Stimulated activated CD4-positive, alpha-beta T cell treated with anti-CD3 and anti-CD28 coated beads, Interleukin-4, amount 100 ng/mL, for 48 hours (primary cell): ENCODE measurements at regions not wholly inside any gene's neighbourhood (a gene's known extent, or its start where the extent isn't known, plus 50 kb on each side); places are given as distances from the start of the nearest gene placed in this dataset.

ENCODE experiments used
- DNase-seq, 2 donors: peaks; one replicate each; pipeline ENCODE4 v3.0.0-alpha.2; 2020; ENCODE audit warnings: low read depth in 2 of 2

DNA sequence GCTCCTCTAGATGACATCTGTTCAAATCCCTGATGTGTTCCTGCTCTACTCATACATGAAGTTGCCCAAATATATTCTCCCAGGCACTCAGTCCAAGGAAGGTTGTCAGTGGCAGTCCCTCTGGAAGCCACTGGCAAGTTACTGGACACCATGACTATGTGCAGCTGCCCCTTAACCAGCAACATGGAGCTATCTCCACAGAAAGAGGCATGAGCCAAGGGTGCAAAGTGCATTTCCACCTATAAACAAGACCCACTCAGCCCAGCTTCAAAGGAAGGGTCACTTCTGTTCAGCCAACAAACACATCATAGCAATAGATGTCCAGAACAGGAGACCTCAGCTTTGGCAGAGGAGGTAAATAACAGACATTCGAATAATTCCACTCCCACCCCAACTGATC lies 217.6 kb upstream of the PMEPA1 start:
- no peak for DNase-seq

GRCh38 chr20:57922706-57923105 lies 212.9 kb upstream of the PMEPA1 start:
- DNase-seq: no peak

GRCh38 chr20:57922083-57922482 lies 212.3 kb upstream of the PMEPA1 start:
- no peak for DNase-seq

DNA sequence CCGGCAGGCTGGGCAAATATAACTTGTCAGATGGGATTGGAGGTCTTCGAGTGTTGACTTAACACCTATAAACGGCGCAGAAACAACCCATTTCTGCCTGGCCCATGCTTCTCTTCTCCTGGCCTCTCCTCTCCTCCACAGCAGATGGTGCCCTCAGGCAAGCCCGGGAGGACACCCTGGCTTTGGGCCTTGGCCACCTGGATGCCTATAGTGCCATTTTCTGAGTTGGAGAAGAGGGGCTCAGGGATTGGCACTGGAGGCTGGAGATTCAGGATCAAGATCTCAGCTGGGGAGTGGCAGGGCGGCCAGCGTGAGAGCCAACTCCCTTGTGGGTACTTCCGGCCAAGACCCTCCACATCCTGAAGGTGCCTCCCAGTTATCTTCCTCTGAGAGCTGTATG lies 211.9 kb upstream of the PMEPA1 start:
- no peak for DNase-seq

- DNase-seq: no peak
Measured at GRCh38 chr20:57920971-57921370, 211.2 kb upstream of the PMEPA1 start.

DNA sequence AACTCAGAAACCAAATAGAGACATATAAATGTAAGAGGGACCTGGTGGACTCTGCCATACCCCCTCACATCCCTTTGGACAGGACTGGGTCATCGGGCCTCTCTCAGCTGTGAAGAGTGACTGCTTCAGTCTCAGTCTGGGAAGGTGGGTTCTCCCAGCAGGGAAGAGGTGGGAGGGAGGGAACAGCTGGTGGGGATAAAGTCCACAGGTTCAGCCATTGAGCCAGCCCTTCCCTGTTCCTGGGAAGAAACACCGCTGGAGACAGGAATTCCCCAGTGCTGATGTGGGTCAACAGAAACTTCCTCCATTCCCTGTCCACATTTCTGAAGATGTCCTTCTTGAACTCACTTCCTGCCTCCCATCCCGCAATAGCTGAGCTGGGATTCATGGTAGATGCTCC lies 209.2 kb upstream of the PMEPA1 start:
- no peak for DNase-seq

DNA sequence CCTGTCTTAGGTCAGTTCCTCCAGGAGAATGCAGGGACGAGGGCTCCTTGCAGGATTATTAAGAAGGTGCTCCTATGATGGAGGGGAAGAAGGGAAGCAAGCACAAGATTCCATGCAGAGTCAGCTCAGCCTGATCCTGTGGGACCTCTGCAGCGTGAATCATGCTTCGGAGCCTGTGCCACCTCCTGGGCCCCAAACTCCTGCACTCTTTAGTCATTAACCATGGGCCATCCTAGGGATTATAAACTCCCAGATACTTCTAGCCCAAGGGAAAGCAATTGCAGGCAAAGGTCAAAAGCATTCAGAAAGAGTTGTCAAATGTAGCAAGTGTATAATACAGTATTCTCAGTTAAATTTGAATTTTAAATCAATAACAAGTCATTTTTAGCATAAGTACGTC lies 208.7 kb upstream of the PMEPA1 start:
- DNase-seq: no peak

DNA sequence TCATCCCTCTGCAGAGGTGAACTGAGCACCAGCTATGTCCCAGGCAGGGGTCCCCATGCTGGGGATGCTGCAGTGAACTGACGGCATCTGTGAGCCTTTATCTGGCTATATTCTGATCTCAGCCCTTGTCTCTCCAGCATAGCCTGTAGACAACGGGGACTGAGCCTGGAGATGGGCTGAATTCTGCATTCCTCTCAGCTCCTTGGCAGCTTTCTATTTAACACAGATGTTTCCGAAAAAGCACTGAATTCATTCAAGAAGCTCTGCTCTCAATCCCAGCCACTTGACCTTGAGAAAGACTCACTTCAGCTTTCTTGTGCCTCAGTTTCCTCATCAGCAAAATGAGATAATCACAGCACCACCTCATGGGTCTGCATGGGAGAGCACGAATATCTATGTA lies 204.4 kb upstream of the PMEPA1 start:
- DNase-seq: no peak

DNA sequence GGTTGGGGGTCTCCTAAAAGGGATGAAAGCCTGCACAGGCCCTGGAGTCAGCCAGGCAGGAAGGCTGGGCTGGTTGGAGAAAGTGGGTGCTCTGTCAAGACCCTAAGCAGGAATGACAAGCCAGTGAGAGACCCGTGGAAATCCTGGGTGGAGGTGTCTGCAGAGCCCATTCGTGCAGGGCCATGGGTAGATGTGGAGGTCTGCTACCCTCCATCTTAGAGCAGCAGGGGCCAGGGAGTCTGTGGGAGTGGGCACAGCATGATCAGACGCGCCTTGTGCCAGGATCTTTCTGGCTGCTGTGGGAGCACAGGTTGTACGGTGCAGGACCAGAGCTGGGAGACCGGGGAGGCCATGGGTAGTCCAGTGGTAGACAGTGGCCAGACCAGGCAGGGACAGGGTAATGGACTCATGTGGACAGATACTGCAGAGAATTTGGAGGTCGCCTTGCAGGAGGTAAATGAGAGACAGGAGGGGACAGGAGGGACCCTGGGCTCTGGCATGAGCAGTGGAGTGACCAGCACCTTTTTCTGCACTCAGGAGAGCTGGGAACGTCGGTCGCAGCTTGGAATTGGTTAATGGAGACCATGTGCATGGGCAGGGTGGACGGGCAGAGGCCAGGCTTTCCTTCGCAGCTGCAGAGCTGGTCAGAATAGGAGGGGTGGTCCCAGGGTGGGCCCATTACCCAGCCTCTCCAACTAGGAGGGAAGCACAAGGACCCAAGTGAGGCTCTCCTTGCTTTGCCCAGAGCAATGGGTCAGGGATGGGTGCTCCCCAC lies 203.5 kb upstream of the PMEPA1 start:
- DNase-seq: no peak

GRCh38 chr20:57912227-57912582 lies 202.4 kb upstream of the PMEPA1 start:
- DNase-seq: no peak

GRCh38 chr20:57911512-57912226 lies 201.9 kb upstream of the PMEPA1 start:
- DNase-seq: no peak

GRCh38 chr20:57910716-57911115 lies 200.9 kb upstream of the PMEPA1 start:
- no peak for DNase-seq

GRCh38 chr20:57909763-57910331 lies 200.0 kb upstream of the PMEPA1 start:
- DNase-seq: no peak

GRCh38 chr20:57908704-57909630 lies 199.2 kb upstream of the PMEPA1 start:
- DNase-seq: no peak

DNA sequence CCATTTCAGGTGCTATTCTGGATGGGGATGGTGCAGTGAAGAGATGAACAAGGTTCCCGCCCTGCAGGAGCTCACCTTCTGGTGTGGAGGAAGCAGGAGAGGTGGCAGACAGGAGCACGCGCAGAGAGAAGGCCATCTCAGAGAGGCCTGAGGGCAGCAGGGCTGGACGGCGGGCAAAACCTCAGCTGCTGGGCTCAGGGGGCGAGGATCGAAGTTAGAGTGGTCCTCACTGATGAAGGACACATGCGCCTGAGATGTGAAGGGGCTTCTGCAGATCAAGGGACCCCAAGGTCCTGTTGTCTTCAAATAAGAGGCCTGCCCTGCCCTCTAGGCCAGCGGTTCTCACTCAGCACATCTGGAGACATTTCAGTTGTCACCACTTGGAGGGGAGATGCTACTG lies 198.4 kb upstream of the PMEPA1 start:
- no peak for DNase-seq

GRCh38 chr20:57907131-57908000 lies 197.6 kb upstream of the PMEPA1 start:
- DNase-seq: no peak

DNA sequence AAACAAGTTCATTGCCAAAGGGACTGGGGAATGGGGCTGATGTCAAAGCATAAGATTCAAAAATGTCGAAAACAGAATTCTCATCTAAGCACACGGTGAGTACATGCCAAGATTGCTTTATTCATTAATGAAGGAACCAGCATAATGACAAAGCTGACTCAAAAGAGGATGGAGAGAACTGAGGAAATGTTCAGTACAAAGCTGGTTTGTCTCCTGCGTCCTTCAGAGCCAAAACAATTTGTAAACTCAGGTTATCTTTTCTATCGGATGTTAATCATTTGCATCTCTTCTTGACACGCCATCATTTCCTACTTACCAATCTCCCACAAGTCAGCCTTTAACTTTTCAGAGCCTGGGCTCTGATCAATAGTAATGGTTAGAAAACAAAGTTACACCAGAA lies 195.6 kb upstream of the PMEPA1 start:
- no peak for DNase-seq

DNA sequence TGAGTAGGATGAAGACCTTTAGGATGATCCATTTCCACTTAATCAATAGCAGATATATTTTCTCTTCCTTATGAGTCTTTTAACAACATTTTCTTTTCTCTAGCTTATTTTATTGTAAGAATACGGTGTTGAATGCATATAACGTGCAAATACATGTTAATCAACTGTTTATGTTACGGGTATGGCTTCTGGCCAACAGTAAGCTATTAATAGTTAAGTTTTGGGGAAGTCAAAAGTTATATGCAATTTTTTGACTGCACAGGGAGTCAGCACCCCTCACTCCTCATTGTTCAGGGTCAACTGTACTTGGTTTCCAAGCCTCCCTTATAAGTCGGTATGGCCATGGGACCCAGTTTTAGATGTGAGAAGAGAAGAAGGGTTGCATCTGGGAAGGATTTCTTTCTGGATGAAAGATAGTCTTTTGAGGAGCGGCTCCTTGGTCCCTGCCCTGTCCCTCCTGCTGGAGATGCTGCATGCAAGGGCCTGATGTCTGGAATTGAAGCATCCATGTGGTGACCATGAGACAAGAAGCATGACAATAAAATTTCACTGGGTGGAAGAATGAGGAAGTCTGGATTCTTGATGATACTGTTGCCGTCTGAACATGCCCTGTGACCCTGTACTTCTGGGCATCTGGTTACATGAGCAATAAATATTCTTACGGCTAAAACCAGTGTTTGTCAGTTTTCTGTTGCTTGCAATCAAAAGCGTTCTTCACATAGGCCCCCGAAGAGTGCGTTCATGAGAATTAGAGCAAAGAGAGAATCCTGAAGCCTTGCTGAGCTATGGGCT lies 194.7 kb upstream of the PMEPA1 start:
- no peak for DNase-seq

DNA sequence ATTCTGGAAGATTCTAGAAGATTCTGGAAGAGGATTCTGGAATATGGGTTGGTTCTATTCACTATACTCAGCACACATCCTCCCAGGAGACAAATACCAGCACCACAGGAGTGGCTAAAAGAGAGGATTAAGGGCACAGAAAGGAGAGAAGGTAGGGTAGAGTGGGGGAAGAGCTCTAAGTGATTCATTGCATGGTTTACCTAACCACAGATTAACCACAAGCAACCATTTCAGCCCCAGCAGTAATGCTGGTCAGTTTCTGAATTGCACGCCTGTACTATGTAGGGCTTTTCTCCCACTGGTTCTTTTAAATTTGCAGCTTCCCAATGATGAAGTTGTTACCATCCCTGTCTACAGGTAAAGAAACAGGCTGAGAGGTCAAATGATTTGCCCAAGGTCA lies 192.7 kb upstream of the PMEPA1 start:
- DNase-seq: no peak

- DNase-seq: no peak
Measured at GRCh38 chr20:57901526-57901925, 191.7 kb upstream of the PMEPA1 start.
